ENCODE measurements at regions not wholly inside any gene's neighbourhood (a gene's known extent, or its start where the extent isn't known, plus 50 kb on each side); places are given as distances from the start of the nearest gene placed in this dataset.
"Not testable (repeated sequence)": the region's sequence is repeated elsewhere in the genome, so short reads cannot be mapped to it uniquely, and the experiment has no call there.

DNA sequence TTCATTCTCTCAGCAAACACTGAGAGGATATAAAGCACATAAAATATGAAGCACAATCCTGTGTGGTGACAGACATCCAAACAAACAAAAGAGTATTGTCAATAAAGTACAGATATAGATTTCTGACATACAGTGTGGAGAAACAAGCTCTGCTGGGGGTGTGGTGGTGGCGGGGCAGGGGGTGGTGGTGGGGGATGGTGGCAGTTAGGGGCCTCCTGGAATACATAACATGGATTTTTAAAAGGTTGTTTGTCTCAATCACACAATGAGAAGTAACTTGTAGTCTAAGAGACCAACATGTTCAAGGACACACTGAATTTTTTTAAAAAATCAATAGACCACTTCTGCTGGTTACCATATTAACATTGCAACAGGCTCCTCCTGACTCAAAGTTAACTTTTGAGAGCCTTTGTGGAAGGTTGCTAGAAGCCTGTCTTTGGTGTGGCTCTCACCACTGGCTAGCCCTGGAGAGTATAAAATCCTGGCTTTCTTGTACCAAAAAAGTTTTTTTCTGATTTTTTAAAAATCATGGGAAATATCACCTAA lies 1197.4 kb downstream of the SUCLG1 start:
- DNase-seq (ENCODE audit: low spot score) = no peak

DNA sequence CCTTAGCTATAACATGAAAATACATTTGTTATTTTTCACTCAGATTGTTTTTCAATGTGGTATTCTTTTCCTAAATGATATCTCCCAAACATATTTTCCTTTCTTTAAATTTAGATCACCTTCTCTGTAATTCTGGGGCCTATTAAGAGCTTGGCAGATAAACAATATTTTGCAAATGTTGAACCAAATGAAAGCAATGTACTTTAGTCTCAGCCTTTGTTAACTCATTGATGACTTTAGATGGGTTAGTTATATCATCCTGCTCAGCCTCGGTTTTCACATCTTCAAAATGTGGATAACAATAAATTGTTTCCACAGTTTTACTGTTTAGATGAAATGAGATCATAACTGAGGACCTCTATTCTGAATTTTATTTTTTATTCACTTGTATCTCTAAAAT lies 1205.2 kb downstream of the SUCLG1 start:
- no peak for DNase-seq (ENCODE audit: low spot score)

DNA sequence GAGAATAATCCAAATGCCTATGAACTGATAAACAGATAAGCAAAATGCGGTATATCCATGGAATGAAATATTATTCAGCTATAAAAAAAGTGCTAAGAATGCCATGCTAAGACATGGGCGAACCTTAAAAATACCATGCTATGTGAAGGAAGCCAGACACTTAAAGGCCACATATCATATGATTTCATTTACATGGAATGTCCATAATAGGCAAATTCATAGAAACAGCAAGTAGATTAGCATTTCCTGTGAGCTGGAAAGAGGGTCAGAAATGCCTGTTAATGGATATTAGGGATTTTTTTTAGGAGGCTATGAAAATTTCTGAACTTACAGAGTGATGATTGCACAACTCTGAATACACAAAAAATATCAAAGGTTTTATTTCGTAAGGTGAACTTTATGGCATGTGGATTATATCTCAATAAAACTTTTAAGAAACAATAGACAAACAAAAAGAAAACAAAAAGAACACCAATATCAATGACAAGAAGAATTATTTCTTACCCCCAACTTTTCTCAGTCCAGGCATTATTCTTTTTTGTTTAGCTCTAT lies 1207.7 kb downstream of the SUCLG1 start:
- no peak for DNase-seq (ENCODE audit: low spot score)

DNA sequence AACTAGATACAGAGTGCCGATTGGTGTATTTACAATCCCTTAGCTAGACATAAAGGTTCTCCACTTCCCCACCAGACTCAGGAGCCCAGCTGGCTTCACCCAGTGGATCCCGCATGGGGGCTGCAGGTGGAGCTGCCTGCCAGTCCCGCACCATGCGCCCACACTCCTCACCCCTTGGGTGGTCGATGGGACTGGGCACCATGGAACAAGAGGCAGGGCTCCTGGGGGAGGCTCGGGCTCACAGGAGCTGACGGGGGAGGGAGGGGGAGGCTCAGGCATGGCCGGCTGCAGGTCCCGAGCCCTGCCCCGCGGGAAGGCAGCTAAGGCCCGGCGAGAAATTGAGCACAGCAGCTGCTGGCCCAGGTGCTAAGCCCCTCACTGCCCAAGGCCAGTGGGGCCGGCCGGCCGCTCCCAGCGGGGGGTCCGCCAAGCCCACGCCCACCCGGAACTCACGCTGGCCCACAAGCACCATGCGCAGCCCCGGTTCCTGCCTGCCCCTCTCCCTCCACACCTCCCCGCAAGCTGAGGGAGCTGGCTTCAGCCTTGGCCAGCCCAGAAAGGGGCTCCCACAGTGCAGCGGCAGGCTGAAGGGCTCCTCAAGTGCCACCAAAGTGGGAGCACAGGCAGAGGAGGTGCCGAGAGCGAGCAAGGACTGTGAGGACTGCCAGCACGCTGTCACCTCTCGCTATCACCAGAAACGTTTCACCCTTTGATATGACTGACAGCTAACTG lies 1213.1 kb downstream of the SUCLG1 start:
- not testable (repeated sequence) for DNase-seq (ENCODE audit: low spot score)

DNA sequence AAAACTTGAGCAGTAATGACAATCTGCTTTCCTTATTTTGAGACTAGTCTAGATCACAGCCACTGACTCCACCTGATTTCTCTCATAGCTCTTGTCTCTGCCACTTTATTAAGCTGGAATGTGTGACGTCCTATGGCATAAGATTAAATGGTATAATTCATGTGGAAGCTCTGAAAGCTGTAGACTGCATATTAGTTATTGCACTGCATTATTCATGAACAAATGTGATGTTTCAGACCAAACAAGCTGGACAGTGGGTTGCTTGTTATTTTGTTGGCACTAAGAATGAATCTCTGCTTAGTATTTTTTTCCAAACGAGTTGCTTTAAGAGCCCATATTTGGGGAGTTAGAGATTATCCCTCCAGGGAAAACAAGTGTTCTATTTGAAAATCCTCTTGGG lies 1218.5 kb downstream of the SUCLG1 start:
- DNase-seq (ENCODE audit: low spot score) = no peak

DNA sequence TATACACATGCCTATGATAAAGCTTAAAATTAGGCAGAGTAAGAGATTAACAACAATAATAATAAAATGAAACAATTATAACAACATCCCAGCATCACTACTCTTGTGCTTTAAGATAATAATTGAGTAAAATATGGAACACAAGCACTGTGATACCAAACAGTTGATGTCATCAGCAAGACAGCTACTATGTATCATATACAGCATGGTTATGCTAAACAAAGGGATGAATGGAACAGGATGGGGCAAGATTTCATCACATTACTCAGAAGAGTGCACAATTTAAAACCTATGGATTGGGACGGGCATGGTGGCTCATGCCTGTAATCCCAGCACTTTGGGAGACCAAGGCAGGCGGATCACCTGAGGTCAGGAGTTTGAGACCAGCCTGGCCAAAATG lies 1221.0 kb downstream of the SUCLG1 start:
- DNase-seq (ENCODE audit: low spot score) = no peak

DNA sequence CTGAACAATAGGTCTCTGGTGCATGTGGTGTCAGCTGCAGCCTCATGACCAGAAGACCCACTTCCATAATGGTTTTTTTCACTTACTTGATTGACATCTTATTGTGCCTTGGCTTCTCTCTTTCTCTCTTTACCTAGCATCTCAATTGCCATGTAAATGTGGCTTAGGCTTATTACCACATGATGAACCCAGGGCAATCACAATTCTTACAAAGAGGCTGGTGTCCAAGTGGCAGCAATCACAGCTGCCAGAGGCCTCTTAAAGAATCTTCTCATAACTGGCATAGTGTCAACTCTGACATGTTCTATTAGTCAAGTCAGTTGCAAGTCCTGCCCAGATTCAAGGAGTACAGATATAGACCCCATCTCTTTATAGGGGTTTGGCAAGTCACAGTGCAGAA lies 1224.8 kb downstream of the SUCLG1 start:
- DNase-seq (ENCODE audit: low spot score) = no peak

DNA sequence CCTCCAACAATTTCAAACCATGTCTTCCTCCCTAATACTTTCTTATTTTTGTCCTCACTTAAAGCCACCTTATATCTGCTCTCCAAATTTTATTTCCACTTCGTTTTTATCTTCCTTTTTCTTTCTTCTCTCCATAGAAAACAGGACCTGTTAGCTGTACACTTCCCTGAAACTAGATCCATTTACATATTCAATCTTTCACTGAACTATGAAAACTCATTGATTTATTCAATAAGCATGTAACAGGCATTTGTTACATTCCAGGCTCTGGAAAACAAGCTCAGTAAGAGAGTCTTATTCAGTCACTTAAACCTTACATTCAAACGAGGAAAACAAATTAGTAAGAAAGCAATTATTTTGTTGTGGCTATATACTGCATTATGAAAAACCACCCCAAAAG lies 1225.3 kb downstream of the SUCLG1 start:
- DNase-seq (ENCODE audit: low spot score) = no peak

DNA sequence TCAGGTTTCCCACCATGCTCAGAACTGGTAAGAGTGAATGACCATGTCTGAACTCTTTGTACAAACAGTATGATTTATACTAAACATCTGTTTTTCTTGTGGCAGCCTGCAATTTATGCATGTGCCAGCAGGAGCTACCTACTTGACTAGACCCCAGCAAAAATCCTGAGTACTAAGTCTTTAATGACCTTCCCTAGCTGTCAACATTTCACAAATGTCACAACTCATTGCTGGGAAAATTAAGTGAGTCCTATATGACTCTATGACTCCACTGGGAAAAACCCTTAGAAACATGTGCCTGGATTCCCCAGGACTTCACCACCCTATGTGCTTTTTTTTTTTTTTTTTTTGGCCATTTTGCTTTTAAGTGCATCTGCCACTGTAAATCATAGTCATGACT lies 1225.8 kb downstream of the SUCLG1 start:
- no peak for DNase-seq (ENCODE audit: low spot score)

DNA sequence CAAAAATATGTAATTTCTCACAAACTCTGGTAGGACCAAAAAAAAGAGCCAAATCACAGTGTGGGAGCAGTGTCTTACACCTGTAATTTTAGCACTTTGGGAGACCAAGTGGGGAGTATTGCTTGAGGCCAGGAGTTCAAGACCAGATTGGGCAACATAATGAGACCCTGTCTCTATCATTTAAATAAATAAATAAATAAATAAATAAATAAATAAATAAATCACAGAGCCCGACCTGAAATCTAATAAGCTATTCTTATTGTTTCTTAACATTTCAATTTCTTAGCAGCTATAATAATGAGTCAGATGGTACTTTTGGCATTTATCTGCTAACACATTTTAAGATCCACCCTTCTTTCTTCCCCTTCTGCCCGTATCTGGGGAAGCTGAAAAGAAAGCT lies 1229.6 kb downstream of the SUCLG1 start:
- no peak for DNase-seq (ENCODE audit: low spot score)

DNA sequence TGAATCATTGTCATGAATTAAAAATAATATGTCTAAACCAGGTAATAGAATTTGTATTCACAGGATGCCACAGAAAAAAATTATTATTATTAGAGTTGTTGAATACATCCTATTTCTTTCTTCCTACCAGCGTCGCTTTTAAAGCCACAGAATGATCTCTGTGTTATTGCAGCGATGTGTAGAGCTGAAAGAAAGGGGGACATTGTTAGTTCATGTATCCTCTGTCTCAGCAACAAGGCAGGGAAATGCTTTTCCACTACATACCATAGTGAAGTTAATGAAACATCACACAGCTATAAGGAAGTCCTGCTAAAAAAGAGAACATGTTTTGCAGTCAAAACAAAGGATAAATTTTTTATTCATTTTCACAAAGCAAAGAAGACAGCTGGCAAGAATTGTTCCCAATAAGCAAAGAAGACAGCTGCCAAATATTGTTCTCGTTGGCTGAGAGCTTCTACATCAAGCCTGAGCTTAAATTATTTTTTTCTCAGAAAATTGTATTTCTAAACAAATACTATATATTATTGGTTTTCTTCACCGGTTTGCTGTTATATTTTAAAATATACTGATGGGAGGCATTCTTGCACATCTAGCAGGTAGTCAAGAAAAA lies 1234.4 kb downstream of the SUCLG1 start:
- DNase-seq (ENCODE audit: low spot score) = no peak

DNA sequence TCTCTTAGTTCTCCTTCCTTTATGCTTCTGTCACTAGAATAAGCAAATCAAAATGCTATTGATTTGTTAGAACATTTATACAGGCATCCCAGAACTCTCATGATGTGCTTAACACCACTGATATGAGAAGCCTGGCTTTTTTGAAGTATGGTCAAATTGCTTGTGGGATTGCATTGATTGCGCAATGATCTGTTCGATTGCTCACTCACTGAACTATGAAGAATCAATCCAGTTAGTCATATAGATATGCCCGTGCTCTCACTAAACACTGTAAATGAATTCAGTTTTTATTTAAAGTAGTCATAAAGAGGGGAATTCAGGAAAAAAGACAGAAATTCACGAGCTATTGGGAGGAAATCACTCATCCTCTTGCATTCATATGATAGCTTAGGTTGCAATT lies 1237.8 kb downstream of the SUCLG1 start:
- no peak for DNase-seq (ENCODE audit: low spot score)

DNA sequence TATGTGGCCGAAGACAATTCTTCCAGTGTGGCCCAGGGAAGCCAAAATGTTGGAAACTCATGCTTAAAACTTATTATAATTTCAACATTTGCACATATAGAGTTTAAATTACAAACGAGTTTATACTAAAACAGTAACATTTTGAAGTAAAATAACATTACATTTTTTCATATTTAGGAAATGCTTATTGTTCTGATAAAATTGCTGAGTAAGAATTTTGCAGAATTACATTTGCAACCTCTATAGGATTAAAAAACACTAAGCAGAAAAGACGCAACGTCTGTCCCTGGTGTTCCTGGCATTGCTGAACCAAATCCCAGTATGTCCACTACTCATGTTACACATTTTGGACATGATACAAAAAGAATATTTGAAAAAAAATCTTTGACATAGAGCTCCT lies 1241.2 kb downstream of the SUCLG1 start:
- DNase-seq (ENCODE audit: low spot score) = no peak

DNA sequence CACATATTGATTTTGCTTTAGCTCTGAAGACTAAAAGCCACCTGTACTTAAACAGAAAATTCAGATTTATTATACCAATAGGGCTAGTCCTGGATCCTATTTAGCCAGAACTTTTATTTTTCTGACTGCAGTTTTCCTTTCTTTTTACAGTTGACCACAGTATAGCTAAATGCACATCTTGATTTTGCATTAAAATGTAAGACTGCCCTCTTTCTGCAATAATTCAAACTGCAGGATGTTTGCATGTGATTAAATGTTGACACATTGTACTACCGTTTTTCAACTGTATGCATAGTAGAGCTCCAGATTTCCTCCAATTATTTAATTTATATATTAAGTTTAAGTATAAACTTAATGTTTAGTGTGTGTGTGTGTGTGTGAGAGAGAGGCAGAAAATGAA lies 1262.9 kb downstream of the SUCLG1 start:
- peak; percentile 18 for DNase-seq (ENCODE audit: low spot score)

DNA sequence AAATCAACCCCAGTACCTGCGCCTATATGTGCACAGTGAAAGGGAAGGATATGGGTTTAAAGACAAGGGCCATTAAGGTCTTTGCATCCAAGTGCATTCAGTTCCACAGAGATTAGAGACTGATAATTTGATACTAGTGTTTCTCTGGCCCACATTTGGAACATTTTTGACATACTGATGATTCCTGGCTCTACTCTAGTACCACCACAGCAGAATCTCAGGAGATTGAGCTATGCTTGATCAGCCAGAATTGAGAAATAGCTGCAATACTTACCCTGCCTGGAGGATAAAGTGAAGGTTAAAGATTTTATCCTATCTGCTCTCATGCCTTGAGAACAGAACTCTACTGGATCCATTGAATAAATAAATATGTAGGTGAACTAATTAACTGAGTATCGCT lies 1267.8 kb downstream of the SUCLG1 start:
- no peak for DNase-seq (ENCODE audit: low spot score)

DNA sequence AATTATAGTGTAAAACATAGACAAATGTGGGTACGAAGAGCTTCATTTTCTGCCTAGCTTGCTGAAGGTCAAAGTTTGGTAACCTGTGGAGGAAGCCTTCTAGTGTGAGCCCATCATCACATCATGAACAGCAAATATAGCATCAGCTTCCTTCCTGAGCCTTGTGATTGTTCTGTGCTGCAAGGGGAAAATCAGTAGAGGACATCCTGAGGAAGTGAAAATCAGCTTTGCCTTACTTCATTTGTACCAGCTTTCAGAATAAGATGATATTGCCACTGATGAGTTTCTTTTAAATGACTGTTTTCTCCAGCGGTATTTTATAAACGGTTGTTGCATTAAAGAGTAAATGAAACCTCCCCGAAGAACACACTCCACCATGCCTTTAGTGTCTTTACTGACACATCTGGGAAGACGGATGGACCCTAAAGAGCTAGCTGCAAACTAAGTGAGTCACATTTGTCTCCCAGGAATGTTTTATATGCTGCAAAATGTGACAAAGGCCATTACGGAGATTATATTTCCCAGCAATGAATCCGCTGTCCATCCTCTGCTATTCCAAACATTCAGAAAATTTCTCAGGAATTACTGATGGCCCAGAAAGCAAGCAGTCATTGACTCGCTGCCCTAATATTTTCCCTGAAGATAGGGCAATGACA lies 1272.8 kb downstream of the SUCLG1 start:
- DNase-seq (ENCODE audit: low spot score) = no peak

DNA sequence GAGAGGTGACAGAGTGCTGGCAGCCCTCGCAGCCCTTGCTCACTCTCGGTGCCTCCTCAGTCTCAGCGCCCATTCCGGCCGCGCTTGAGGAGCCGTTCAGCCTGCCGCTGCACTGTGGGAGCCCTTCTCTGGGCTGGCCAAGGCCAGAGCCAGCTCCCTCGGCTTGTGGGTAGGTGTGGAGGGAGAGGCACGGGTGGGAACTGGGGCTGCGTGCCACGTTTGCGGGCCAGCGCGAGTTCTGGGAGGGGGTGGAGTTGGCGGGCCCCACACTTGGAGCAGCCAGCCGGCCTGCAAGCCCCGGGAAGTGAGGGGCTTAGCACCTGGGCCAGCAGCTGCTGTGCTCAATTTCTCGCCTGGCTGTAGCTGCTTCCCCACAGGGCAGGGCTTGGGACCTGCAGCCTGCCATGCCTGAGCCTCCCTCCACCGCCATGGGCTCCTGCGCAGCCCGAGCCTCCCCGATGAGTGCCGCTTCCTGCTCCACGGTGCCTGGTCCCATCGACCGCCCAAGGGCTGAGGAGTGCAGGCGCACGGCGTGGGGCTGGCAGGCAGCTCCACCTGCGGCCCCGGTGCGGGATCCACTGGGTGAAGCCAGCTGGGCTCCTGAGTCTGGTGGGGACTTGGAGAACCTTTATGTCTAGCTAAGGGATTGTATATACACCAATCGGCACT lies 1278.1 kb downstream of the SUCLG1 start:
- not testable (repeated sequence) for DNase-seq (ENCODE audit: low spot score)

DNA sequence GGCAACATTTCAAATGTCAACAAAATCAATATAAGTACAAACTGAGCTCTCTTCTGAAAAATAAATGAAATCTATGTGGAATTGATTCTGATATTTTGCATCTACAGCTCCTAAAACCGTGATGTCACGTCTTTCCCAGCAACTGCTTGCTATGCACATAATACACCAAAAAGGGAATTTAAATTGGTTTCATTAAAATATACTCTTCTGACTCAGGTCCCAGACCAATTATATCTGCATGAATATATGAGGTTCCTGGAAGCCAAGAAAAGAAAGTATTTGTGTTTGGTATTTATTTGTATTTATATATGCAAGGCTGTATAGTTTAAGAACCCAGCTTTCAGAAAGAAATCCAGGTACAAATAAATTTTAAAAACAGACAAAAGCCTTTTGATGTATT lies 1282.5 kb downstream of the SUCLG1 start:
- DNase-seq (ENCODE audit: low spot score) = no peak

DNA sequence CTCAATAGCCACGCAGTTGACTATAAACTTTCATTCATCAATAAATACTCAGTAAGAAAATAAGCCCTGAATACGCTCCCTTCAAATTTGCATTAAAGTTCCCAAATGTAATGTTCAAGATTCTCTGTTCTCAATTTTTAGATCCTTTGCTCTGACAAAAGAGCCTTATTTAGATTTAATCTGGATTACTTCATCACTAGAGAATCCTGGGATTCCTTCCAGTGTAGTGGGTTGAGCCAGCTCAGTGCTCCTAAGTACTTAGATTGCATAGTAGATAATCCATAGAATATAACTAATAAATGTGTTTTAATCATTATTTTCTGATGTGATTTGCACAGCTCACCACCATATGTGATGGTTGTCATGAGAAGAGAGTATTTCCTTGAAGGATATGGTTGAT lies 1286.2 kb downstream of the SUCLG1 start:
- no peak for DNase-seq (ENCODE audit: low spot score)

DNA sequence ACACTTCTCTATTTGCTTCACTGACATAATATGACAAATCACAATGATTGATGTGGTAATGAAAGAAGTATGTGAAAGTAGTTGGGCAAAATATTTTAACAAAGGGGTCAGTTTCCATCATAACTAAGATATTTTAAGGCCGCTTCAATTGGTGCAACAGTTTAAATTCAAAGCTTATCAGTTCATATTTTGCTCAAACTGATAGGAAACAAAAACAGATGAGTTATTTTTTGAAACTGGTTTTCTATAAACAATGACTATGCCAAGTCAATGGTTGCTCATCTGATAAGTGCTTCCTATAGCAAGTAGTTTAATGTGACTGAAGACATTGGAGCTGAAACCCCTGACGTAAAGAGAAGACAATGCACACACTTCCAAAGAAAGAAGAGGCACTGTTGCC lies 1290.7 kb downstream of the SUCLG1 start:
- no peak for DNase-seq (ENCODE audit: low spot score)

DNA sequence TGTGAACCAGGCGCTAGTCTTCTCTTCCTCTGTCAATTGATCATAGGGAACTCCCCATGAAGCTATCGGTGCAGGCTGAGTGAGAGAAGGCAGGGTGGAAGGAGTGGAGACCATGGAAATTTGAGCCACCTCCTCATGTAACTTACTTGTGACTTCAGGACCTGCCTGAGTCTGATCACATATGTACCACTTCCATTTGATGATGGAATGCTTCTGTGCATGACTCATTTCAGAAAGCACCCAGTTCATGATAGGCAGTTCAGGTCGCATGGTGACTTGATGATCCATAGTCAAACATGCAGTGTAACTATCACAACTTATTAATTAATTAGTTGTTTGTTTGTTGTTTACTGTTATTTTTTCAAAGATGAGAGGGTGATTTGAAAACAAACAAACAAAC lies 1296.7 kb downstream of the SUCLG1 start:
- DNase-seq (ENCODE audit: low spot score) = no peak

DNA sequence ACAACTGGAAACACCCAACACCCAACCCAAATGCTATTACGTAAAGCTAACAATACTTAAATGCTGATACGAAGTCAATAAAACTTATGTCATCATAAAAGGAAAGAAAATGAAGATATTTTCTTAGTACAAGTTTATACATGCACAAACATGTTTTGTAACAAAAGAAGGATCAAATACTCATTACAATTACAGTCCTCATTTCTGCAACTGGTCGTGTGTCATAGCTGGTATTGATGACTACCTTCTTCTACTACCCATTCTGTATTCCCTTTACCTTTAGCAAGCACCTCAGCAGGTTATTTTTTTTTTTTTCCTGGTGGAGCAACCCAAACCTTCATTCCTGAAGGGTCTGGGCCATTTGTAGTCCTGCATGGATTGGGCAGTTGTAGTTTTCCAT lies 1298.5 kb downstream of the SUCLG1 start:
- no peak for DNase-seq (ENCODE audit: low spot score)
